B cell (primary cell): ENCODE measurements at regions not wholly inside any gene's neighbourhood (a gene's known extent, or its start where the extent isn't known, plus 50 kb on each side); places are given as distances from the start of the nearest gene placed in this dataset.

Experiments used
- ATAC-seq: fragments of 200-7000 bp; cut with Tn5 transposase; one replicate; pipeline ENCODE4 v1.10.0; 2021; ENCODE audit warnings: low read depth, mild to moderate bottlenecking, moderate number of reproducible peaks, moderate library complexity
- CTCF ChIA-PET: fragments of 350-600 bp; sonication (Branson Sonifier 250); formaldehyde crosslinking; loops from one replicate; lab custom pipeline; 2021; ENCODE audit warnings: antibody characterized with exemption, inconsistent platforms; lab: Charles Lee
- POLR2A ChIA-PET: fragments of 350-600 bp; sonication (Branson Sonifier 250); formaldehyde crosslinking; loops from one replicate; lab custom pipeline; 2021; ENCODE audit warnings: antibody characterized with exemption; lab: Charles Lee
- DNase-seq: peaks from one replicate; pipeline ENCODE4 v3.0.0; 2013
- H2AFZ ChIP-seq: 2 replicates; pipeline ENCODE4 v1.6.1; 2012; ENCODE audit warnings: mild to moderate bottlenecking, low read depth, low read length; ENCODE audit not compliant: insufficient read depth, poor library complexity, severe bottlenecking
- H3K27ac ChIP-seq, 2 donors: 1 replicate in 1 of 2; 2 replicates in 1 of 2; pipeline ENCODE4 v1.5.1; 2012 to 2013; ENCODE audit warnings: low read length in 2 of 2, mild to moderate bottlenecking in 2 of 2, moderate library complexity in 1 of 2
- H3K27me3 ChIP-seq, 4 experiments: fragments of 200-600 bp in 1 of 4; sonication (generic) in 1 of 4; replicated peaks in 1 of 4; 1 replicate in 2 of 4; 2 replicates in 2 of 4; pipeline versions ENCODE4 v1.6.1 to v1.7.0; 2013 to 2016; ENCODE audit warnings: low read length in 3 of 4, mild to moderate bottlenecking in 2 of 4, mixed read lengths in 1 of 4, moderate library complexity in 1 of 4; ENCODE audit not compliant: insufficient read depth in 4 of 4, control insufficient read depth in 3 of 4; ENCODE audit errors: control extremely low read depth in 1 of 4
- H3K36me3 ChIP-seq, 2 experiments: replicated peaks in 1 of 2; 1 replicate in 1 of 2; 2 replicates in 1 of 2; pipeline versions ENCODE4 v1.6.1 to v1.7.1; 2013; ENCODE audit warnings: low read length in 1 of 2; ENCODE audit not compliant: insufficient read depth in 2 of 2, control insufficient read depth in 1 of 2; ENCODE audit errors: control extremely low read depth in 1 of 2, extremely low read depth in 1 of 2
- H3K4me1 ChIP-seq, 2 donors: fragments of 200-600 bp in 1 of 2; sonication (generic) in 1 of 2; 1 replicate in 1 of 2; 2 replicates in 1 of 2; pipeline versions ENCODE4 v1.5.1 to v1.6.1; 2013 to 2017; ENCODE audit warnings: low read length in 2 of 2; ENCODE audit not compliant: control insufficient read depth in 2 of 2, insufficient read depth in 2 of 2
- H3K4me2 ChIP-seq: replicated peaks from 2 replicates; pipeline ENCODE3; 2012; ENCODE audit warnings: mild to moderate bottlenecking, low read depth, low read length; ENCODE audit not compliant: poor library complexity, severe bottlenecking
- H3K4me3 ChIP-seq, 5 experiments: fragments of 200-600 bp in 1 of 5; sonication (generic) in 1 of 5; 1 replicate in 3 of 5; 2 replicates in 2 of 5; pipeline versions ENCODE4 v1.5.1 to v1.7.0; 2011 to 2016; ENCODE audit warnings: low read length in 4 of 5, mild to moderate bottlenecking in 4 of 5, low read depth in 2 of 5, control low read depth in 1 of 5, moderate library complexity in 1 of 5; ENCODE audit not compliant: insufficient read depth in 1 of 5; ENCODE audit errors: control extremely low read depth in 1 of 5, extremely low read depth in 1 of 5
- H3K79me2 ChIP-seq: fragments of 200-600 bp; sonication (generic); one replicate; pipeline ENCODE4 v1.6.0; 2016; ENCODE audit warnings: low read length; ENCODE audit not compliant: control insufficient read depth, insufficient read depth
- H3K9ac ChIP-seq: fragments of 200-600 bp; sonication (generic); 2 replicates; pipeline ENCODE4 v1.6.1; 2017; ENCODE audit warnings: mild to moderate bottlenecking, low read length, moderate library complexity
- H3K9me3 ChIP-seq, 3 donors: one replicate each; pipeline versions ENCODE4 v1.6.1 to v1.7.1; 2013; ENCODE audit warnings: low read length in 2 of 3; ENCODE audit not compliant: control insufficient read depth in 2 of 3, insufficient read depth in 1 of 3; ENCODE audit errors: control extremely low read depth in 1 of 3
- H4K20me1 ChIP-seq: 2 replicates; pipeline ENCODE4 v1.6.0; 2012; ENCODE audit warnings: mild to moderate bottlenecking, low read length; ENCODE audit not compliant: insufficient read depth, control insufficient read depth, poor library complexity, severe bottlenecking
- H3K27ac Mint-ChIP-seq: one replicate; pipeline ENCODE4 v1.8.0; 2021; ENCODE audit warnings: mixed read lengths
- H3K27me3 Mint-ChIP-seq: one replicate; pipeline ENCODE4 v1.8.0; 2021; ENCODE audit warnings: mixed read lengths
- H3K4me1 Mint-ChIP-seq: one replicate; pipeline ENCODE4 v1.8.0; 2021; ENCODE audit warnings: mixed read lengths
- H3K4me3 Mint-ChIP-seq: one replicate; pipeline ENCODE4 v1.8.0; 2021; ENCODE audit warnings: mixed read lengths
- H3K9me3 Mint-ChIP-seq: one replicate; pipeline ENCODE4 v1.8.0; 2022; ENCODE audit warnings: mixed read lengths; ENCODE audit not compliant: insufficient read depth
- EZH2 ChIP-seq: IDR thresholded peaks from 2 replicates; pipeline ENCODE4 v1.6.1; 2012; ENCODE audit warnings: borderline replicate concordance, low read depth, mild to moderate bottlenecking, moderate library complexity, low read length; ENCODE audit not compliant: insufficient read depth, poor library complexity, severe bottlenecking
- WGBS: methylation state at CpG from one replicate; pipeline ENCODE4 v1.1.5; 2013; ENCODE audit warnings: missing lambda C conversion rate; ENCODE audit not compliant: insufficient coverage; 5-methylcytosine and 5-hydroxymethylcytosine counted together
- intact Hi-C: fragments of 100-400 bp; cut with micrococcal nuclease; formaldehyde crosslinking; loops from one replicate; pipeline ENCODE4 v1.10.0; 2022
- TF ChIP-seq, protein P1 (sequence below): fragments of 200-600 bp; IDR thresholded peaks from one replicate; pipeline ENCODE4 v1.8.0; 2022; ENCODE audit warnings: antibody characterized with exemption, mild to moderate bottlenecking

DNA sequence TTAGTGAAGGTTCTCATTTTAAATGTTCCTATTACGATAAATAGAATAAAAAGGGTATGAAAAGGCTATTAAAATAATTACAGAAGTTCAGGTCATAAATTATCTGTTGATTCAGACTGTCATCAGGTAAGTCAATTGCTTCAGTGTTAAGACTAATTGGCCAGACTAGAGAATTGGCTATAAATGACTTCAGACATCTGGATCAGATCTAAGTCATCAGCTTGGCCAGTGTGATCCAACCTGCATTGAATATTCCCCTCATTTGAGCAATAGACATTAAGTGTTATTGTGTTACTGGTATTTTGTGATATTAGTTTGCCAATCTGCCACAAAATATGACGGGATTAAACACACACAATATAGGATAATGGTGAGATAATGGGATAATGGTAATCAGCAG lies 377.6 kb upstream of the CITED2 start:
- Mint-ChIP-seq H3K27me3 (peaks cover 2% of the 10 kb centered on the region), H3K27ac (no peak overlapping the region), H3K4me1 (no peaks in the 10 kb centered on the region), H3K9me3 (no peaks in the 10 kb centered on the region), H3K4me3 (no peak overlapping the region)
- ChIA-PET CTCF (interaction anchor here (0.6 kb wide), 1 partner anchor 802 kb away, joined by 4 read pairs; no protein-coding TSS in a partner anchor), POLR2A (no interaction called here)
- no peaks in the 10 kb centered on the region for H3K79me2 ChIP-seq
- H3K4me3 ChIP-seq: no peak overlapping the region
- H3K4me1 ChIP-seq: no peaks in the 10 kb centered on the region
- no peaks in the 10 kb centered on the region for H3K27me3 ChIP-seq
- ATAC-seq: no peak
- no peaks in the 10 kb centered on the region for H3K9me3 ChIP-seq
- H2AFZ ChIP-seq: no peak overlapping the region
- no peak overlapping the region for H3K9ac ChIP-seq
- no peak overlapping the region for H3K4me2 ChIP-seq
- DNase-seq: no peak
- no peaks in the 10 kb centered on the region for H4K20me1 ChIP-seq
- no peak for TF ChIP-seq EZH2
- TF ChIP-seq, protein P1, sequence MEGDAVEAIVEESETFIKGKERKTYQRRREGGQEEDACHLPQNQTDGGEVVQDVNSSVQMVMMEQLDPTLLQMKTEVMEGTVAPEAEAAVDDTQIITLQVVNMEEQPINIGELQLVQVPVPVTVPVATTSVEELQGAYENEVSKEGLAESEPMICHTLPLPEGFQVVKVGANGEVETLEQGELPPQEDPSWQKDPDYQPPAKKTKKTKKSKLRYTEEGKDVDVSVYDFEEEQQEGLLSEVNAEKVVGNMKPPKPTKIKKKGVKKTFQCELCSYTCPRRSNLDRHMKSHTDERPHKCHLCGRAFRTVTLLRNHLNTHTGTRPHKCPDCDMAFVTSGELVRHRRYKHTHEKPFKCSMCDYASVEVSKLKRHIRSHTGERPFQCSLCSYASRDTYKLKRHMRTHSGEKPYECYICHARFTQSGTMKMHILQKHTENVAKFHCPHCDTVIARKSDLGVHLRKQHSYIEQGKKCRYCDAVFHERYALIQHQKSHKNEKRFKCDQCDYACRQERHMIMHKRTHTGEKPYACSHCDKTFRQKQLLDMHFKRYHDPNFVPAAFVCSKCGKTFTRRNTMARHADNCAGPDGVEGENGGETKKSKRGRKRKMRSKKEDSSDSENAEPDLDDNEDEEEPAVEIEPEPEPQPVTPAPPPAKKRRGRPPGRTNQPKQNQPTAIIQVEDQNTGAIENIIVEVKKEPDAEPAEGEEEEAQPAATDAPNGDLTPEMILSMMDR: no peak
- intact Hi-C loops: no loop called here
- no peaks in the 10 kb centered on the region for H3K36me3 ChIP-seq
- no peak overlapping the region for H3K27ac ChIP-seq
- no CpG with 5 or more reads among the region's 2 CpGs for WGBS

DNA sequence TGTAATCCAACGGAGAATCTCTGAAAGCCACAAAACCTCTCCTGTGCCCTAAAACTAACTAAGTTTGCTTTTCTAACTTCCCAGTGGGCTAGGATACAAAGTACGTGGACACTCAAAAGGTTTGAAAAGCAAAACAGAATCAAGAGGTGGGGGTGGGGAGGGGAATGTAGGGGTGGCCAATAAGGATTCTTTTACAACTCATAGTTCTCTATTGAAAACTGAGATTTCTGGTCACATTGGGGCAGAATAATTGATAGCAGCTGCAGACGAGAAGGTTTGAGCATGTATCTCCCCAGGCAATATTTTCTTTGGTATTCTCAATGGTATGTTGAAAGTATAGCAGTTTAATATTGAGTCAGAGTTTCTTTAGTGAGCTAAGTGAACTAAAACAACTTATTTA lies 376.7 kb upstream of the CITED2 start:
- intact Hi-C loops: no loop called here

More for the DNA sequence above, 376.7 kb upstream of the CITED2 start:
- Histone ChIP-seq H3K4me3 (no peak overlapping the region), H3K4me1 (no peaks in the 10 kb centered on the region), H3K27me3 (no peaks in the 10 kb centered on the region), H3K36me3 (no peaks in the 10 kb centered on the region), H4K20me1 (no peaks in the 10 kb centered on the region), H2AFZ (no peak overlapping the region), H3K79me2 (no peaks in the 10 kb centered on the region), H3K4me2 (no peak overlapping the region), H3K27ac (no peak overlapping the region), H3K9me3 (no peaks in the 10 kb centered on the region), H3K9ac (no peak overlapping the region)
- no peaks in the 10 kb centered on the region for H3K4me1 Mint-ChIP-seq
- DNase-seq (no peak), ATAC-seq (no peak)
- no peak for TF ChIP-seq EZH2
- TF ChIP-seq, protein P1: no peak
- H3K27ac Mint-ChIP-seq: no peak overlapping the region
- ChIA-PET POLR2A (no interaction called here), CTCF (no interaction called here)
- peaks cover 2% of the 10 kb centered on the region for H3K27me3 Mint-ChIP-seq
- H3K9me3 Mint-ChIP-seq: no peaks in the 10 kb centered on the region
- H3K4me3 Mint-ChIP-seq: no peak overlapping the region
- WGBS: 100% methylated on average over 1 of the region's 3 CpGs
